Lower leg skin (tissue), 4 donors: ENCODE measurements at regions not wholly inside any gene's neighbourhood (a gene's known extent, or its start where the extent isn't known, plus 50 kb on each side); places are given as distances from the start of the nearest gene placed in this dataset.

ENCODE experiments used
- DNase-seq, 2 donors: peaks; one replicate each; pipeline ENCODE4 v3.0.0-alpha.2; 2019; ENCODE audit warnings: low spot score in 2 of 2
- H3K4me3 ChIP-seq: fragments of 200-600 bp; sonication (generic); 2 replicates; pipeline ENCODE4 v1.5.1; 2017; ENCODE audit warnings: mild to moderate bottlenecking, low read depth; ENCODE audit not compliant: poor library complexity, severe bottlenecking
- CTCF ChIP-seq, 3 donors: fragments of 450-650 bp; IDR thresholded peaks; one replicate each; pipeline ENCODE4 v1.5.1; 2016; ENCODE audit warnings: antibody characterized with exemption in 3 of 3, mild to moderate bottlenecking in 3 of 3, moderate library complexity in 2 of 3
- POLR2A ChIP-seq, 2 donors: fragments of 450-650 bp; IDR thresholded peaks; one replicate each; pipeline ENCODE4 v1.6.1; 2016 to 2017; ENCODE audit warnings: antibody characterized with exemption in 2 of 2, mild to moderate bottlenecking in 1 of 2, moderate library complexity in 1 of 2
- WGBS, 2 donors: methylation state at CpG; one replicate each; pipeline ENCODE4 v1.1.5; 2018; 5-methylcytosine and 5-hydroxymethylcytosine counted together
- intact Hi-C: fragments of 100-400 bp; cut with DNase I; formaldehyde crosslinking; loops from one replicate; pipeline ENCODE4 v1.15.0; 2023; ENCODE audit warnings: low total_unique reads

DNA sequence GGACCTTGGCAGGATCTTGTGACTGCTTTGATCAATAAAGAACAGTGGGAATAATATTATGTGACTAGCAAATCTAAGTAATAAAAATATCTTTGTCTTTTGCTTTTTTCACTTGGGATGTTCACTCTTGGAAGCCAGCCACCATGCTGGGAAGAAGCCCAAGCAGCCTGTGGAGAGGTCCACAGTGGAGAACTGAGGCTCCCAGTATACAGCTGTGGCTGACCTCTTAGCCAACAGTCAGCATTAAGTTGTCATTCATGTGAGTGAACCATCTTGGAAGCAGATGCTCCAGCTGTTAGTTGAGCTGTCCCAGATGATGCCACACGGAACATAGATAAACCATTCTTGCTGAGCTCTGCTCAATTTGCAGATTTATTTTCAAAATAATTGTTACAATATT is 160.0 kb downstream of the OSR1 start:
- 63 to 64% methylated on average over 1 of the region's 1 CpG for WGBS, 2 donors
- no peak overlapping the region for H3K4me3 ChIP-seq
- intact Hi-C loops: no loop called here
- no peak for DNase-seq
- TF ChIP-seq POLR2A (IDR thresholded peaks at IDR 0.05) (no peak), CTCF (IDR thresholded peaks at IDR 0.05) (no peak)

GRCh38 chr2:19195661-19196060 is 162.8 kb downstream of the OSR1 start:
- TF ChIP-seq CTCF (IDR thresholded peaks at IDR 0.05): no peak
- no peak for TF ChIP-seq POLR2A (IDR thresholded peaks at IDR 0.05)
- WGBS, 2 donors: 78% methylated on average over 1 of the region's 1 CpG
- intact Hi-C loops: no loop called here
- no peak for DNase-seq
- no peak overlapping the region for H3K4me3 ChIP-seq

DNA sequence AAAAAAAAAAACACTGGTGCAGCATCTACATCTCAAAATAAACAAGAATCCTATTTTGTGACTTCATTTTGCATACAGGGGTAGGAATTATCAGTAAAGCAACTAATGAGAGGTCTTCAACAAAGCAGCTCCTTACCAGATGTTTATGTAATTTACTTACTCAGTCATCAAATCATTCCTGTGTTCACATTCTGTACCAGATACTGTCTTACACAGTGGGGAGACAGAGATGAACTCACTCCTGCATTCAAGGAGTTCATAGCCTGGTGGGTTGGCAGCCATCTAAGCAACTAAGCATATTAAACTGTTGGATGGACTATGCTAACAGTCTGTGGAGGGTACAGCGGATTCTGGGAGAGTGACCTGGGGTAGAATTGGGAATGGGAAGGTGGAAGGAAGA is 169.0 kb downstream of the OSR1 start:
- no peak for DNase-seq
- intact Hi-C loops: no loop called here
- WGBS, 2 donors: 88 to 100% methylated on average over 1 of the region's 1 CpG
- TF ChIP-seq CTCF (IDR thresholded peaks at IDR 0.05) (no peak), POLR2A (IDR thresholded peaks at IDR 0.05) (no peak)
- no peak overlapping the region for H3K4me3 ChIP-seq

DNA sequence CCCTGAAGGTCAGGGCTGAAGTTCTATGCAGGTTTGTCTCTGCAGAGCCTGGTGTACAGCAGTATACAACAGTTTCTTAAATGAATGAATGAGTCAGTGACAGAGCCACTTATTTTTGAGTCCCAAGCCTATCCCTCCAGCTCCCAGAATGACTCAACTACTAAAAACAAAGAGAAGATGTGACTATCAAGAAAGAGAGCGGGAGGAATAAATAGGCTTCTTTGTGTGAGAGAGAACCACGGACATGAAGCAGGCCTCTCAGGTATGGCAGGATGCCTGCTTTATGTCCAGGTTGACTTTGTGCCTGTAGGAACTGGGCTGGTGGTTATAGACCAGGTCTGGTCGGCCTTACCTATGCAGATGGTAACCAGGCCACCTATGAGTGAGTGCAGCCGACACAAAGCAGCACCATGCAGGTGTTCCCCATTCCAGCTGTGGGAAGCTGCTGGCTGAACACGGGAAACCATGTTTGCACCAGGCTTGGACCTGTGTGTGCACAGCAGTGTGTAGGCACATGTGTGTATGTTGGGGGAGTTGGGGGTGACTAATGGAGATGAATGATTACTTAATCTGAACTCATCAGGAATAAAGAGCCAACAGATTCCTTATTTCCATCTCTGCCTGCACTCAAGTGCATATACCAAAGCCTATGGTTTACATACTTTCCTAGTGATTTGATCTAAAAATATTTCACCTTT is 171.0 kb downstream of the OSR1 start:
- DNase-seq: no peak
- no peak overlapping the region for H3K4me3 ChIP-seq
- TF ChIP-seq CTCF (IDR thresholded peaks at IDR 0.05): no peak
- TF ChIP-seq POLR2A (IDR thresholded peaks at IDR 0.05): no peak
- intact Hi-C loops: no loop called here
- WGBS, 2 donors: 72 to 82% methylated on average over 5 of the region's 5 CpGs

DNA sequence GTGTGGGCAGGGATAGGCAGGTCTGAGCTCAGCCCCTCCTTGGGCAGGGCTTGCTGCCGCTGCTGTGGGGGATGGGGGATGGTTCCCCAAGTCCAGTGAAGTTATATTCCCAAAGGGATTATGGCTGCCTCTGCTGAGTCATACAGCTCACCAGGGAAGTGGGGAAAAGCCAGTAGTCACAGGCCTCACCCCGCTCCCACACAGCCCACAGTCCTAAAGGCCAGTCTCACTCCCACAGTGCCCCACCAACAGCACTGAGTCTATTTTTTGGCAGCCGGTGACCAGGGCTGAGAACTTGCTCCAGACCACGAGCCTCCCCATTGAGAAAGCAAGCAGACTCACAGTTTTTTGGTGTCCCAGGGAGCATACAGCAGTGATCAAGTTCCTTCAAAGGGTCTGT is 173.3 kb downstream of the OSR1 start:
- no peak overlapping the region for H3K4me3 ChIP-seq
- no peak for DNase-seq
- intact Hi-C loops: no loop called here
- 89 to 98% methylated on average over 4 of the region's 4 CpGs for WGBS, 2 donors
- TF ChIP-seq CTCF (IDR thresholded peaks at IDR 0.05) (no peak), POLR2A (IDR thresholded peaks at IDR 0.05) (no peak)

DNA sequence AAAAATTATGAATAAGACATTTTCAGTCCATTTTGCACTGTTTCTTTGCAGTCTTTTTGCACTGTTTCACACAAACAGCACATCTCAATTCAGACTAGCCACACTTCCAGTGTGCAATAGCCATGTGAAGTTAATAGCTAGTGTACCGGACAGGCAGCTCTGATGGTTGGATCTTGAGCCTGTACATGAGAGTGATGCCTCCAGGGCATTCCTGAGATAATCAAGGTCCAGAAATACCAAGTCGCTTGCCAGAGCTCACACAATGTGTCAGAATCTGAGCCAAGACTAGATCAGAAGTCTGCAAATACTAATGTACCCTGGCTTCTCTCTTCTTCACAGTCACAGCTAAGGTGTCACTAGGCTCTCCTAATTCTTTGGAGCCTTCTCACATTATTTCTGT is 180.2 kb downstream of the OSR1 start:
- H3K4me3 ChIP-seq: no peak overlapping the region
- no peak for TF ChIP-seq POLR2A (IDR thresholded peaks at IDR 0.05)
- no peak for TF ChIP-seq CTCF (IDR thresholded peaks at IDR 0.05)
- 46 to 48% methylated on average over 2 of the region's 2 CpGs for WGBS, 2 donors
- no peak for DNase-seq
- intact Hi-C loops: no loop called here
